8988T (cell line): ENCODE measurements at regions not wholly inside any gene's neighbourhood (a gene's known extent, or its start where the extent isn't known, plus 50 kb on each side); places are given as distances from the start of the nearest gene placed in this dataset.
"Not testable (repeated sequence)": the region's sequence is repeated elsewhere in the genome, so short reads cannot be mapped to it uniquely, and the experiment has no call there.

Source experiments
- DNase-seq: peaks from one replicate; pipeline ENCODE4 v3.0.0; 2011

- DNase-seq: no peak
These were observed 74.8 kb upstream of the BMP2 start for GRCh38 chr20:6692566-6693173.

- DNase-seq: no peak
These were observed 76.0 kb upstream of the BMP2 start for GRCh38 chr20:6691516-6691915.

DNA sequence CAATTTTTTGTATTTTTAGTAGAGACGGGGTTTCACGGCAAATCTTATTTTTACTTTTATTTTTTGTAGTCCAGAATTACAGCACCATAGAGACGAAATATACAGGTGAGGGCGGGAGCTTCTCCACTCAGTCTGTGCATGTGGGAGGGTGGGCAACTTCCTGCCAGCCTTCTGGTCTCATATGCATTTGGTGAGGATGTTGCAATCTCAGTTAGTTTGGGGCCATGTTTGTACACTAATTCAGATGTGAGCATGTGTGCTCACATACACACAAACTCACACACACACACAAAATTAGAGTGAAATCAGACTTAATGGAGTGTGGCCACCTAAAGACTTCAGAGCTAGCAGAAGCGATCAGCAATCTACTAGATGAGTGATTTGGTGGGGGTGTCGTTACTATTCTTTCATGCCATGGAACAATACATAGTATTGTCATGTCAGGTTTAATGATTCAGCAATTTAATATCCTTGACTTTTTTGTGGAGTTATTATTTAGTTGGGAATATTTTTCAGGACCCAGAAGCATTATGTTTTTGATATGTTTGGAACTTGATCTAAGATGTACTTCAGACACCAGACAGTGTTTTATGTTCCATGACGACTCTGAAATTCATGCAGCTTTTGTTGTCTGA is 78.0 kb upstream of the BMP2 start:
- no peak for DNase-seq

DNA sequence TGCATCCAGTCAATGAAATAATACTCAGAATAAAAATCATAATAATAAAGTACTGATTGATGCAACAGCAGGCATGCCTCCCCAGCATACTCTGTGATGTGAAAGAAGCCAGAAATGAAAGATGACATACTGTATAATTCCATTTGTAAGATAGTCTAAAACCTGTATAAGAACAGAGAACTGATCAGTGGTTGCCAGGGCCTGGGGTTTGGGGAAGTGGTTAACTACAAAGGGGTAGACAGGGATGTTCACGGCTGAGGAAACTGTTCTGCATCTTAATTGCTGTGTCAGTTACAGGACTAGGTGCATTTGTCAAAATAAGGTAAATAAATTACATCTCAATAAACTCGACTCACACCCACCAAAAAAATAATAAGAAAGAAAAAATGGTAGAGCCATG is 81.3 kb upstream of the BMP2 start:
- no peak for DNase-seq

DNA sequence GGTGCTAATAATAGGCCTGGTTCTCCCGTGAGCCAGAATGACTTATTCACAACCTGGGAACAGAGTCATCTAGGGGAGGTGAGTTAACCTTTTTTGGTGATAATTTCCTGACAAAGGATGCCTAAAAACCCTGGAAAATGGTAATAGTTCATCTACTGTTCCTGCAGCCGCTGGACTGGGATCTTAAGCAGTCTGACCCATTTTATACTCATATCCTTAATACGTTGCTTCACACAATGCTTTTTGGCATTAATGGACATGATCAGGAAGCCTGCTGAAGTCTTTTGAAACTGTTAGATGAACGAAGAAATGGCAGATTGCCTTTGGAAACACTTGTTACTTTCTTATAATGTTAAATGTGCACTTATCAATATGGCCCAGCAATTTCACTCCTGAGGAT is 81.9 kb upstream of the BMP2 start:
- no peak for DNase-seq

GRCh38 chr20:6685181-6685582 is 82.3 kb upstream of the BMP2 start:
- no peak for DNase-seq

GRCh38 chr20:6683021-6683977 is 84.2 kb upstream of the BMP2 start:
- DNase-seq: no peak

DNA sequence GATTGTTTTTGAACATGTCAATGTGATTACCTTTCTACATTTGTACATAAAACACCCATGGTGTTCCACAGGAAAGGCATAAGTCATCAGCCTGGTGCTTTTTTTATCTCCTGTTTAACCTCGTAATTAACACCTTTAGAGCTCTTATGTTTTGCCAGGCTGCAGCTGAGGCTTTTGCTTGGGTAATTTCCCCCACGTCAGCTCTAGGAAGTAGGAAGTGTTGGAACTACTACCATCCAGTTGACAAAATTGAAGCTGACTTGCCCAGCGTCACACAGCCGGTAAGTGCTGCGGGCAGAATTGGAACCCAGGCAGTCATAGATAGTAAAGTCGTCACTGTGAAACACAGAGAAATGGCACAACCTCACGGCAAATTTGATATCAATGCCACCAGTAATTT is 86.6 kb upstream of the BMP2 start:
- DNase-seq: no peak

DNA sequence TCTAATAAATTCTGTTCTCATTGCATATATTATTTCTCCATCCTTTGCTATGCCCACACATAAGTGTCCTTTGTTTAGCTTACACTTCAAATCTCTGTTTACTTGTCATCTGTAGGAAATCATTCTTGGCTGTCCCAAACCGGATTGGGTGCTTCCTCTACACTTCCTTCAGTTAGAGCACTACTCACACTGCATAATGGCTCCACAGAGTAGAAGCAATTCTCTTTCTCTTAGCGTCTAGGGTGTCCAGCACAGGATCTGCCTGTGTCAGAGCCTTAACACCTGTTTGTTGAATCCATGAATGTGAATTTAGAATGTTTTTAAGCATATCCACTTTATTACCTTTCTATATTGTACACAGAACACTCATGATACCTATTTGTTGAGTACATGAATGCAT is 87.0 kb upstream of the BMP2 start:
- no peak for DNase-seq

GRCh38 chr20:6679086-6679485 is 88.4 kb upstream of the BMP2 start:
- DNase-seq: no peak

GRCh38 chr20:6678101-6678500 is 89.4 kb upstream of the BMP2 start:
- no peak for DNase-seq

DNA sequence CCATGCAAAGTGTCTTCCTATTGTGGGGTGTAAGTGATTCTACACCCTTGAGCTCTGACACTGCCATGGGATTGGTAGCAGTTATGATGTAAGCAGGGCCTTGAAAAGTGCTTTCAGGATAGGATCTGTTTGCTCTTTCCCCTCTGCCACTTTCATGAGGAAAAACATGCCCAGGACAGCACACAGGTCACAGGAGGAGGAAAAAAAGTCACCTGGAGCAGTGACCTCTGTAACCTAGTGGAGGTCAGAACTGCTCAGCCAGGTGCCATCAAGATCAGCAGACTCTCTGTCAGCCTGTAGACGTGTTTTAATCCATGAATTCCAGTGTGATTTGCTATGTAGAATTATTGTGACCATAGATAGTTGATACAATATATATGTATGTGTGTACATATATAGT is 92.7 kb upstream of the BMP2 start:
- no peak for DNase-seq

- DNase-seq: no peak
These were observed 94.4 kb upstream of the BMP2 start for GRCh38 chr20:6673071-6673470.

DNA sequence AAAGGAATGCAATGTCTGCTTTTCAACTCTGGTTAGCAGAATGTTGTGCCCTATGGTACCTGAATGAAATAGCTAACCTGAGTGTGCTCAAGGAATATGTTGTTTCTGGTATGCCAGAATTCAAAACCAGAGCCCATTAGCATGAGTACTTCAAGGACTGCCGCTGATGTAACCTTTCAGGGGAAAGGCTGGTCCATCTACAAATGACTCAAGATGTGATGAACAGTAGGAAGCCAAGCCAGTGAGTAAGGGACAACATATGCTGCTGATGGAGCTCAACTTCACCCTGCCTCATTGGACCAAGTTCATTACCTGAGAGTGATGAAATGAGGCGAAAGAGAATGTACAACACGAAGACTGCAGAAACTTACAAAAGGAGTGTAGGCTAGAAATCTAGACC is 95.7 kb upstream of the BMP2 start:
- DNase-seq: no peak

- no peak for DNase-seq
These were observed 98.9 kb upstream of the BMP2 start for GRCh38 chr20:6668546-6668945.

DNA sequence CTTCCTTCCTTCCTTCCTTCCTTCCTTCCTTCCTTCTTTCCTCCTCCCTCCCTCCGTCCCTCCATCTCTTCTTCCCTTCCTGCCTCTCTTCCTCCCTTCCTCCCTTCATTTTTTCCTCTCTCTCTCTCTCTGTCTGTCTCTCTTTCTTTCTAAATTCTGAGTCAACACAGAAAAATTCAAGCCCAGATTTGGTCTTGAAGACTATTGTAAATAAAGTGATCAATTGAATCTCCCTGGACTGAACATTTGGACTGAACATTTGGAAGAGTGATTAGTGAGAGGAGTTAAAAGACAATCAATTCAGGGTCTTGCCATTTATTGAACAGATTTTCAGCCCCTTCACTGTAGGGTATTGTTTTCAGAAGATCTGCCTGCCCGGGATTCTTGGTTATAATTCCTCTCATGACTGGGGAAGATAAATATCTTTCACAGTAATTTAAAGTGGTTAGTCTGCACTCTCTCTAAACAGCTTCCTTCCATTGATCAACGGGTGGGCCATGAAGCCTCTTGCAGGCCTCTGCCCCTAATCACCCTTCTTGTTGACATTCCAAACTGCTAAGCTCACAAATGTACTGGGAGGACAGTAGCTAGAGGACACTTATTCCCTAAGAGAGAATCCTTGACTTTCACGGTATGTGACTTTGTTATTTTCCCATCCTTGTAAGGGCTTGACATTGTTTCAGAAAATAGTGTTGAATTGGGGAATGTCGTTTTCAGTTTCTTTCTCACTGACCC is 101.7 kb upstream of the BMP2 start:
- DNase-seq: no peak

DNA sequence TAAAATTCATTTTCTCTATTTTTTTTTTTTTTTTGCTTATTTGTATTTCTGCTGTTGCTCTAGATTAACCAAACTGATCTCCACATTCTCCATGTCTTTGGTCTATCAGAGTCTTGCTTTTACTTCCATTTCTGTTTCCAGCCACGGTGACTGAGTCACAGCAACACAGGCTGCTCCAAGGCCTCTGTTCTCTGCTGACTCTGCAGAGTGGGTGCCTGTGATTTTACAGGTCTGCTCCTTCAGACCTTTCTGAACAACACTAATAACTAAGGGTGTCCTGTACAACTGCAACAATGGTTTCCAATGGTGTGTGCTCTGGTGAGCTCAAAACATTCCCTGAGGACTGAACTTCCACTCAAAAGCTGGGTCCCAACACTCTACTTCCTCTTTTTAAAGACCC is 102.3 kb upstream of the BMP2 start:
- no peak for DNase-seq

GRCh38 chr20:6664574-6664973 is 102.9 kb upstream of the BMP2 start:
- no peak for DNase-seq

- DNase-seq: no peak
These were observed 103.6 kb upstream of the BMP2 start for GRCh38 chr20:6663751-6664388.

- no peak for DNase-seq
These were observed 104.4 kb upstream of the BMP2 start for GRCh38 chr20:6663104-6663503.

GRCh38 chr20:6662309-6662708 is 105.2 kb upstream of the BMP2 start:
- DNase-seq: no peak

DNA sequence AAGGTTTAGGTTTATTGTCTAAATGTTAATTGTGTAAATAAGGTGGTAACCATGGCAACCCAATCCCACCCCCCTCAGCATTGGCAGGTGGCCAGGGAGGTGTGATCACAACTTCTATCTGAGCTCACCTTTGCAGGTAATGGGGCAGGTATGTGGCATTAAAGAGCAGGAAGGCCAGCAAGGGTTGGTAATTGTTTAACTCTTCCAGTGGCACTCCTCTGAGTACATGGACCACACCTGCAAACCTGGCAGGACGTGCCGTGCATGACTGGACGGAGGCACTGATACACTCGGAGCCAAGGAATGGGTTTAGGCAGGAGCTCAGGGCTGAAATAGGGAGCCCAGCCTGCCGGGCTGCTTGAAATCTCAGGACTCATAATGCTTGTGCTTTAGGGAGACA is 107.0 kb upstream of the BMP2 start:
- no peak for DNase-seq

DNA sequence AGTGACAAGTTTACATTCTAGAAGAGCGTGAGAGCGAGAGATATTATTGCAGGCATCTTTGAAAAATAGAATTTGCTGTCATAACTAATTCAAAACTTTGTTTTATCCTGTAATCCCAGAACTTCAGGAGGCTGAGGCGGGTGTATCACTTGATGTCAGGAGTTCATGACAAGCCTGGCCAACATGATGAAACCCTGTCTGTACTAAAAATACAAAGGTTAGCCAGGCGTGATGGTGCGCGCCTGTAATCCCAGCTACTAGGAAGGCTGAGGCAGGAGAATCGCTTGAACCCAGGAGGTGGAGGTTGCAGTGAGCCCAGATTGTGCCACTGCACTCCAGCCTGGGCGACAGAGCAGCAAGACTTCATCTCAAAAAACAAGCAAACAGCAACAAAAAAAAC is 108.6 kb upstream of the BMP2 start:
- not testable (repeated sequence) for DNase-seq
